ENCODE measurements at regions not wholly inside any gene's neighbourhood (a gene's known extent, or its start where the extent isn't known, plus 50 kb on each side); places are given as distances from the start of the nearest gene placed in this dataset.

GRCh38 chr5:156254196-156254595 lies 72.8 kb upstream of the SGCD start:
- POLR2A ChIA-PET (ENCODE audit: unreplicated experiment): no interaction called here
- no peak overlapping the region for H2BK120ac ChIP-seq (ENCODE audit: low read depth, low read length)
- no peak overlapping the region for H3K18ac ChIP-seq (ENCODE audit: low read depth, low read length)
- no peak overlapping the region for H3K27ac ChIP-seq (ENCODE audit: insufficient read depth, low read length)
- no peak overlapping the region for H3K23ac ChIP-seq (ENCODE audit: low read depth, low read length)
- H3K36me3 ChIP-seq (ENCODE audit: control insufficient read depth, insufficient read depth, low read length): no peaks in the 10 kb centered on the region
- no peak overlapping the region for H3K56ac ChIP-seq (ENCODE audit: extremely low read depth, insufficient read depth, low read length)
- H2AK9ac ChIP-seq (replicated peaks; ENCODE audit: low read depth, low read length, poor library complexity): no peak overlapping the region
- no peaks in the 10 kb centered on the region for H3K9me3 ChIP-seq (ENCODE audit: control insufficient read depth, insufficient read depth, low read length)
- no CpG with 5 or more reads among the region's 2 CpGs for WGBS, 2 experiments (ENCODE audit: extremely low coverage in 2 of 2, insufficient read length in 1 of 2)
- H4K5ac ChIP-seq (ENCODE audit: low read depth, low read length): no peak overlapping the region
- H3K4me3 ChIP-seq (ENCODE audit: insufficient read depth, low read depth, low read length): no peak overlapping the region
- BruUV-seq (replicated peaks): no TSS peak
- no peak overlapping the region for H4K8ac ChIP-seq (ENCODE audit: low read depth in 2 of 2, low read length in 2 of 2)
- dilution Hi-C loops (cut with HindIII; ENCODE audit: low sequenced_read_pairs, unreplicated experiment): no loop called here
- H2BK15ac ChIP-seq (ENCODE audit: low read depth, low read length): no peak overlapping the region
- H3K4ac ChIP-seq (ENCODE audit: low read depth, low read length): no peak overlapping the region
- no peak for DNase-seq
- no peaks in the 10 kb centered on the region for H3K9me1 ChIP-seq (ENCODE audit: insufficient read depth, low read length)
- no peak overlapping the region for H3K14ac ChIP-seq (replicated peaks; ENCODE audit: low read depth, low read length)
- H4K20me1 ChIP-seq (ENCODE audit: insufficient read depth, low read length): no peaks in the 10 kb centered on the region
- TF ChIP-seq RAD21 (IDR thresholded peaks at IDR 0.05; ENCODE audit: low read length): no peak
- no peak for TF ChIP-seq BHLHE40 (IDR thresholded peaks at IDR 0.05; ENCODE audit: low read depth, low read length)
- no peak for TF ChIP-seq RFX5 (IDR thresholded peaks at IDR 0.05; ENCODE audit: low read depth, low read length)
- TF ChIP-seq, protein P1, sequence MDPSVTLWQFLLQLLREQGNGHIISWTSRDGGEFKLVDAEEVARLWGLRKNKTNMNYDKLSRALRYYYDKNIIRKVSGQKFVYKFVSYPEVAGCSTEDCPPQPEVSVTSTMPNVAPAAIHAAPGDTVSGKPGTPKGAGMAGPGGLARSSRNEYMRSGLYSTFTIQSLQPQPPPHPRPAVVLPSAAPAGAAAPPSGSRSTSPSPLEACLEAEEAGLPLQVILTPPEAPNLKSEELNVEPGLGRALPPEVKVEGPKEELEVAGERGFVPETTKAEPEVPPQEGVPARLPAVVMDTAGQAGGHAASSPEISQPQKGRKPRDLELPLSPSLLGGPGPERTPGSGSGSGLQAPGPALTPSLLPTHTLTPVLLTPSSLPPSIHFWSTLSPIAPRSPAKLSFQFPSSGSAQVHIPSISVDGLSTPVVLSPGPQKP (IDR thresholded peaks at IDR 0.05; ENCODE audit: borderline replicate concordance, low read depth, low read length): no peak
- TF ChIP-seq MAZ (IDR thresholded peaks at IDR 0.05; ENCODE audit: borderline replicate concordance, low read depth, low read length): no peak
- TF ChIP-seq MXI1 (IDR thresholded peaks at IDR 0.05; ENCODE audit: borderline replicate concordance, low read depth, low read length): no peak
- no peak for TF ChIP-seq CEBPB (IDR thresholded peaks at IDR 0.05; ENCODE audit: low read depth, low read length)
- no peak for TF ChIP-seq USF2 (IDR thresholded peaks at IDR 0.05; ENCODE audit: low read depth, low read length)
- TF ChIP-seq MAFK (IDR thresholded peaks at IDR 0.05; ENCODE audit: low read depth, low read length): no peak
- TF ChIP-seq FOS (IDR thresholded peaks at IDR 0.05; ENCODE audit: low read depth, low read length): no peak
- TF ChIP-seq POLR2A (IDR thresholded peaks at IDR 0.05; ENCODE audit: low read depth, low read length): no peak
- no peak for TF ChIP-seq CHD1 (IDR thresholded peaks at IDR 0.05; ENCODE audit: low read depth, low read length)
- no peak for TF ChIP-seq NFE2L2 (IDR thresholded peaks at IDR 0.05; ENCODE audit: low read depth, low read length)
- TF ChIP-seq SMC3 (IDR thresholded peaks at IDR 0.05; ENCODE audit: low read depth, low read length): no peak
- TF ChIP-seq RCOR1 (IDR thresholded peaks at IDR 0.05; ENCODE audit: insufficient replicate concordance, low read length): no peak
- H4K91ac ChIP-seq (ENCODE audit: insufficient read depth, low read depth, low read length): no peak overlapping the region
- CTCF ChIA-PET: no interaction called here
- H3K9ac ChIP-seq (ENCODE audit: low read depth, low read length): no peak overlapping the region
- no peak overlapping the region for H2AFZ ChIP-seq (replicated peaks; ENCODE audit: low read length, poor library complexity)
- no peak overlapping the region for H2BK5ac ChIP-seq (ENCODE audit: low read depth, low read length, poor library complexity, severe bottlenecking)
- no peaks in the 10 kb centered on the region for H3K4me1 ChIP-seq (ENCODE audit: control insufficient read depth, insufficient read depth, low read length)
- H3K79me1 ChIP-seq (ENCODE audit: low read depth in 1 of 2, low read length in 2 of 2): no peaks in the 10 kb centered on the region
- H2AK5ac ChIP-seq (ENCODE audit: low read depth, low read length): no peak overlapping the region
- ATAC-seq (ENCODE audit: low read depth): no peak
- H3K27me3 ChIP-seq (ENCODE audit: control insufficient read depth, insufficient read depth, low read length): no peaks in the 10 kb centered on the region
- H2BK20ac ChIP-seq (ENCODE audit: low read depth, low read length): no peak overlapping the region
- intact Hi-C loops (cut with micrococcal nuclease): no loop called here
- no peak overlapping the region for H3K4me2 ChIP-seq (ENCODE audit: low read depth, low read length)
- in situ Hi-C loops (cut with MboI; ENCODE audit: low sequenced_read_pairs): no loop called here
